PC-9 (cell line): ENCODE measurements at regions not wholly inside any gene's neighbourhood (a gene's known extent, or its start where the extent isn't known, plus 50 kb on each side); places are given as distances from the start of the nearest gene placed in this dataset.

Experiments
- BruUV-seq: library from RNA; stranded (reverse); fragments of 400-500 nt; replicated peaks from 2 replicates; lab custom pipeline; 2021; lab: Mats Ljungman, UMichigan
- CTCF ChIA-PET: fragments of 300-600 bp; sonication (Branson Sonifier 250); formaldehyde crosslinking; loops from one replicate; lab custom pipeline; 2022; ENCODE audit warnings: antibody characterized with exemption; lab: Charles Lee
- POLR2A ChIA-PET: fragments of 300-600 bp; sonication (Branson Sonifier 250); formaldehyde crosslinking; loops from one replicate; lab custom pipeline; 2022; ENCODE audit warnings: antibody characterized with exemption; ENCODE audit not compliant: unreplicated experiment; lab: Charles Lee
- DNase-seq, 2 experiments: peaks; one replicate each; pipeline versions ENCODE4 v3.0.0 to v3.0.0-alpha.2; 2015 to 2022; ENCODE audit warnings: mixed read lengths in 1 of 2
- H2AFZ ChIP-seq: fragments of 200-600 bp; sonication (generic); 2 replicates; pipeline ENCODE4 v1.8.1; 2017; ENCODE audit warnings: antibody characterized with exemption
- H3F3A ChIP-seq: fragments of 200-600 bp; sonication (generic); 2 replicates; pipeline ENCODE4 v1.8.1; 2017; ENCODE audit warnings: antibody characterized with exemption, mild to moderate bottlenecking, low read depth; ENCODE audit not compliant: insufficient read depth
- H3K27ac ChIP-seq: fragments of 200-600 bp; sonication (generic); 2 replicates; pipeline ENCODE4 v1.6.1; 2016; ENCODE audit warnings: mixed run types
- H3K27me3 ChIP-seq: fragments of 200-600 bp; sonication (generic); 2 replicates; pipeline ENCODE4 v1.6.1; 2016; ENCODE audit warnings: low read depth, mixed run types; ENCODE audit not compliant: insufficient read depth
- H3K36me3 ChIP-seq: fragments of 200-600 bp; sonication (generic); 2 replicates; pipeline ENCODE4 v1.6.1; 2016; ENCODE audit warnings: low read depth, mixed run types
- H3K4me1 ChIP-seq: fragments of 200-600 bp; sonication (generic); replicated peaks from 2 replicates; pipeline ENCODE4 v1.6.1; 2016; ENCODE audit warnings: mixed run types; ENCODE audit not compliant: insufficient read depth
- H3K4me2 ChIP-seq: fragments of 200-600 bp; sonication (generic); 2 replicates; pipeline ENCODE4 v1.6.1; 2017; ENCODE audit warnings: mixed run types
- H3K4me3 ChIP-seq: fragments of 200-600 bp; sonication (generic); 2 replicates; pipeline ENCODE4 v1.6.1; 2016; ENCODE audit warnings: mixed run types
- H3K79me2 ChIP-seq: fragments of 200-600 bp; sonication (generic); 2 replicates; pipeline ENCODE4 v1.6.1; 2017; ENCODE audit warnings: low read depth, mixed run types
- H3K9me2 ChIP-seq: fragments of 200-600 bp; sonication (generic); 2 replicates; pipeline ENCODE4 v1.8.1; 2017; ENCODE audit warnings: mild to moderate bottlenecking; ENCODE audit not compliant: insufficient read depth
- H3K9me3 ChIP-seq: fragments of 200-600 bp; sonication (generic); 2 replicates; pipeline ENCODE4 v1.8.1; 2016; ENCODE audit warnings: low read depth; ENCODE audit not compliant: insufficient read depth
- H4K20me1 ChIP-seq: fragments of 200-600 bp; sonication (generic); 2 replicates; pipeline ENCODE4 v1.8.1; 2017; ENCODE audit not compliant: insufficient read depth
- EZH2 ChIP-seq: fragments of 200-600 bp; sonication (generic); IDR thresholded peaks from 2 replicates; pipeline ENCODE4 v1.8.0; 2017; ENCODE audit warnings: antibody characterized with exemption, low read depth
- intact Hi-C: fragments of 100-400 bp; cut with micrococcal nuclease; formaldehyde crosslinking; loops from one replicate; pipeline ENCODE4 v1.10.0; 2022; ENCODE audit not compliant: unreplicated experiment
- TF ChIP-seq, protein P1 (sequence below): fragments of 200-600 bp; sonication (generic); conservative IDR thresholded peaks from 2 replicates; pipeline ENCODE4 v1.6.1; 2017; ENCODE audit warnings: mixed run types, antibody characterized with exemption, mild to moderate bottlenecking, moderate library complexity

- Histone ChIP-seq H3K4me1 (no peaks in the 10 kb centered on the region), H4K20me1 (no peaks in the 10 kb centered on the region), H3K79me2 (no peaks in the 10 kb centered on the region), H3K36me3 (no peaks in the 10 kb centered on the region), H3K27ac (no peak overlapping the region), H2AFZ (no peak overlapping the region), H3K4me3 (no peak overlapping the region), H3K9me2 (no peaks in the 10 kb centered on the region; the same call in 1 of the 2 replicates), H3K4me2 (no peak overlapping the region), H3K9me3 (no peaks in the 10 kb centered on the region), H3F3A (no peaks in the 10 kb centered on the region), H3K27me3 (no peaks in the 10 kb centered on the region)
- no peak for DNase-seq
- no TSS peak for BruUV-seq
- intact Hi-C loops: no loop called here
- TF ChIP-seq, protein P1, sequence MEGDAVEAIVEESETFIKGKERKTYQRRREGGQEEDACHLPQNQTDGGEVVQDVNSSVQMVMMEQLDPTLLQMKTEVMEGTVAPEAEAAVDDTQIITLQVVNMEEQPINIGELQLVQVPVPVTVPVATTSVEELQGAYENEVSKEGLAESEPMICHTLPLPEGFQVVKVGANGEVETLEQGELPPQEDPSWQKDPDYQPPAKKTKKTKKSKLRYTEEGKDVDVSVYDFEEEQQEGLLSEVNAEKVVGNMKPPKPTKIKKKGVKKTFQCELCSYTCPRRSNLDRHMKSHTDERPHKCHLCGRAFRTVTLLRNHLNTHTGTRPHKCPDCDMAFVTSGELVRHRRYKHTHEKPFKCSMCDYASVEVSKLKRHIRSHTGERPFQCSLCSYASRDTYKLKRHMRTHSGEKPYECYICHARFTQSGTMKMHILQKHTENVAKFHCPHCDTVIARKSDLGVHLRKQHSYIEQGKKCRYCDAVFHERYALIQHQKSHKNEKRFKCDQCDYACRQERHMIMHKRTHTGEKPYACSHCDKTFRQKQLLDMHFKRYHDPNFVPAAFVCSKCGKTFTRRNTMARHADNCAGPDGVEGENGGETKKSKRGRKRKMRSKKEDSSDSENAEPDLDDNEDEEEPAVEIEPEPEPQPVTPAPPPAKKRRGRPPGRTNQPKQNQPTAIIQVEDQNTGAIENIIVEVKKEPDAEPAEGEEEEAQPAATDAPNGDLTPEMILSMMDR: no peak
- TF ChIP-seq EZH2: no peak
- POLR2A ChIA-PET: no interaction called here
- CTCF ChIA-PET: no interaction called here
Measured at GRCh38 chr7:85426487-85426960, 239.7 kb upstream of the SEMA3D start.

- H3K79me2 ChIP-seq: no peaks in the 10 kb centered on the region
- H3K27me3 ChIP-seq: no peaks in the 10 kb centered on the region
- no peaks in the 10 kb centered on the region for H3K36me3 ChIP-seq
- H3K4me3 ChIP-seq: no peak overlapping the region
- H3K9me2 ChIP-seq: no peaks in the 10 kb centered on the region
- BruUV-seq: no TSS peak
- no peaks in the 10 kb centered on the region for H4K20me1 ChIP-seq
- intact Hi-C loops: no loop called here
- H3F3A ChIP-seq: no peaks in the 10 kb centered on the region
- no peak for TF ChIP-seq EZH2
- TF ChIP-seq, protein P1: no peak
- H3K4me1 ChIP-seq: no peaks in the 10 kb centered on the region
- no peak overlapping the region for H3K4me2 ChIP-seq
- H2AFZ ChIP-seq: no peak overlapping the region
- no peak for DNase-seq
- POLR2A ChIA-PET: no interaction called here
- no peak overlapping the region for H3K27ac ChIP-seq
- H3K9me3 ChIP-seq: no peaks in the 10 kb centered on the region
- CTCF ChIA-PET: no interaction called here
Measured at GRCh38 chr7:85424298-85424697, 237.4 kb upstream of the SEMA3D start.

DNA sequence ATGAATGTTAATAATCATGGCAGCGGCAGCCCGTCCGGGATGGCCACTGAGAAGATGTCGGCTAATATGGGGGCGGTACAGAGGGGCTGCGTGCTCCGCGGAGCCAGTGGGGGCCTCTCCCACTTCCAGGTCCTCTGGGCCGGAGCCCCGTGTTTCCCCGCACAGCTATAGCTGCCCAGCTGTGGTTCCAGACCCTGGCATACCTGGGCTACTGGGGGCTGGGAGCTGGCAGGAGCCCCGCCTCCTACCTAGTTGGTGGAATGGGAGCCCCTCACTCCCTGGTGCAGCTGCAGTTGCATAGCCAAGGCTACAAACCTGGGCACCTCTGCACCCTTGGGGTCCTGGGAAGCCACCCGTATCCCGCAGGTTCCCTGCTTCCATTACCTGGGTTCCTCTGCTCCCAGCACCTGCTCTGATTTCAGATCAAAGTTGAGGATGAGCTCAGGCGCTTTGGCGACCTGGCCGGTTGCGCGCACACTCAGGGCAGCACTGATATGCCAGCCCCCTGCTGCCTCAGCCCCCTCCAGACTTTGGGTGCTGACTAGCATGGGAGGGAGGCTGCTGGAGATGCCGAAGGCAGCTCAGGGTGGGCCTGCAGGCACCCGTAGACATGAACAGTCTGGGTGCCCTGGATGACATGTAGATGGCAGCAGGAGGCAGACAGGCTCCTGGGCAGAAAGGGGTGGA lies 236.5 kb upstream of the SEMA3D start:
- Histone ChIP-seq H4K20me1 (no peaks in the 10 kb centered on the region), H3K4me2 (no peak overlapping the region), H3K27ac (no peak overlapping the region), H3K4me3 (no peak overlapping the region), H3F3A (no peaks in the 10 kb centered on the region), H2AFZ (no peak overlapping the region), H3K9me3 (no peaks in the 10 kb centered on the region), H3K27me3 (no peaks in the 10 kb centered on the region), H3K9me2 (no peaks in the 10 kb centered on the region), H3K79me2 (no peaks in the 10 kb centered on the region), H3K36me3 (no peaks in the 10 kb centered on the region), H3K4me1 (no peaks in the 10 kb centered on the region)
- ChIA-PET CTCF (no interaction called here), POLR2A (no interaction called here)
- intact Hi-C loops: no loop called here
- no peak for DNase-seq
- TF ChIP-seq, protein P1: no peak
- TF ChIP-seq EZH2: no peak
- no TSS peak for BruUV-seq
